HFF-Myc (cell line): ENCODE measurements at regions not wholly inside any gene's neighbourhood (a gene's known extent, or its start where the extent isn't known, plus 50 kb on each side); places are given as distances from the start of the nearest gene placed in this dataset.
"Not testable (repeated sequence)": the region's sequence is repeated elsewhere in the genome, so short reads cannot be mapped to it uniquely, and the experiment has no call there.

Experiments
- DNase-seq: peaks from one replicate; pipeline ENCODE4 v3.0.0-alpha.2; 2011; ENCODE audit warnings: low read depth; ENCODE audit errors: extremely low read depth
- H3K4me3 ChIP-seq: replicated peaks from 2 replicates; pipeline ENCODE4 v1.5.1; 2011; ENCODE audit warnings: low read depth, mild to moderate bottlenecking, control low read depth, low read length
- CTCF ChIP-seq: IDR thresholded peaks from 2 replicates; pipeline ENCODE4 v1.5.1; 2012; ENCODE audit warnings: mild to moderate bottlenecking, low read depth, low read length, control low read depth; ENCODE audit errors: missing control alignments

- DNase-seq: no peak
- no peak for TF ChIP-seq CTCF
- no peak overlapping the region for H3K4me3 ChIP-seq
Observed at GRCh38 chr2:8505311-8505920, 176.4 kb upstream of the ID2 start.

GRCh38 chr2:8506746-8507145, 175.1 kb upstream of the ID2 start:
- no peak for TF ChIP-seq CTCF
- no peak overlapping the region for H3K4me3 ChIP-seq
- DNase-seq: no peak

GRCh38 chr2:8508766-8509165, 173.1 kb upstream of the ID2 start:
- H3K4me3 ChIP-seq: no peak overlapping the region
- DNase-seq: no peak
- TF ChIP-seq CTCF: no peak

GRCh38 chr2:8509621-8510020, 172.2 kb upstream of the ID2 start:
- DNase-seq: no peak
- TF ChIP-seq CTCF: no peak
- H3K4me3 ChIP-seq: no peak overlapping the region

- DNase-seq, H3K4me3 ChIP-seq: not testable (repeated sequence)
Observed at GRCh38 chr2:8510055-8510454, 171.8 kb upstream of the ID2 start.

- no peak overlapping the region for H3K4me3 ChIP-seq
- no peak for TF ChIP-seq CTCF
- no peak for DNase-seq
Observed at GRCh38 chr2:8510519-8510918, 171.3 kb upstream of the ID2 start.

GRCh38 chr2:8511868-8512612, 169.8 kb upstream of the ID2 start:
- DNase-seq: peak; percentile 7
- TF ChIP-seq CTCF: no peak
- H3K4me3 ChIP-seq: no peak overlapping the region
